ENCODE measurements at regions not wholly inside any gene's neighbourhood (a gene's known extent, or its start where the extent isn't known, plus 50 kb on each side); places are given as distances from the start of the nearest gene placed in this dataset.

- Mint-ChIP-seq H3K27ac (ENCODE audit: unreplicated experiment) (no peak overlapping the region), H3K9me3 (ENCODE audit: low read depth, unreplicated experiment) (no peaks in the 10 kb centered on the region), H3K36me3 (ENCODE audit: insufficient read depth, unreplicated experiment) (no peaks in the 10 kb centered on the region), H3K4me1 (ENCODE audit: low read depth, unreplicated experiment) (no peaks in the 10 kb centered on the region), H3K27me3 (ENCODE audit: unreplicated experiment) (no peaks in the 10 kb centered on the region), H3K4me3 (ENCODE audit: low read depth, unreplicated experiment) (no peak overlapping the region)
- intact Hi-C loops (cut with micrococcal nuclease; ENCODE audit: unreplicated experiment): no loop called here
- BruUV-seq (replicated peaks): no TSS peak
- CTCF ChIA-PET: no interaction called here
- no peak for DNase-seq
- no peak for TF ChIP-seq CTCF (IDR thresholded peaks at IDR 0.05; ENCODE audit: unreplicated experiment)
These were observed 160.1 kb upstream of the ATP10A start for GRCh38 chr15:26023231-26023630.

GRCh38 chr15:26020871-26021270 lies 157.7 kb upstream of the ATP10A start:
- Mint-ChIP-seq H3K4me1 (ENCODE audit: low read depth, unreplicated experiment) (no peaks in the 10 kb centered on the region), H3K36me3 (ENCODE audit: insufficient read depth, unreplicated experiment) (no peaks in the 10 kb centered on the region), H3K9me3 (ENCODE audit: low read depth, unreplicated experiment) (no peaks in the 10 kb centered on the region), H3K4me3 (ENCODE audit: low read depth, unreplicated experiment) (no peak overlapping the region), H3K27ac (ENCODE audit: unreplicated experiment) (no peak overlapping the region), H3K27me3 (ENCODE audit: unreplicated experiment) (no peaks in the 10 kb centered on the region)
- CTCF ChIA-PET: no interaction called here
- BruUV-seq (replicated peaks): no TSS peak
- TF ChIP-seq CTCF (IDR thresholded peaks at IDR 0.05; ENCODE audit: unreplicated experiment): no peak
- no peak for DNase-seq
- intact Hi-C loops (cut with micrococcal nuclease; ENCODE audit: unreplicated experiment): no loop called here

- Mint-ChIP-seq H3K27ac (ENCODE audit: unreplicated experiment) (no peak overlapping the region), H3K9me3 (ENCODE audit: low read depth, unreplicated experiment) (no peaks in the 10 kb centered on the region), H3K36me3 (ENCODE audit: insufficient read depth, unreplicated experiment) (no peaks in the 10 kb centered on the region), H3K27me3 (ENCODE audit: unreplicated experiment) (no peaks in the 10 kb centered on the region), H3K4me1 (ENCODE audit: low read depth, unreplicated experiment) (no peaks in the 10 kb centered on the region), H3K4me3 (ENCODE audit: low read depth, unreplicated experiment) (no peak overlapping the region)
- intact Hi-C loops (cut with micrococcal nuclease; ENCODE audit: unreplicated experiment): no loop called here
- BruUV-seq (replicated peaks): no TSS peak
- CTCF ChIA-PET: no interaction called here
- no peak for DNase-seq
- TF ChIP-seq CTCF (IDR thresholded peaks at IDR 0.05; ENCODE audit: unreplicated experiment): no peak
These were observed 154.5 kb upstream of the ATP10A start for GRCh38 chr15:26017665-26018064.

GRCh38 chr15:26015516-26016075 lies 152.5 kb upstream of the ATP10A start:
- no peak for TF ChIP-seq CTCF (IDR thresholded peaks at IDR 0.05; ENCODE audit: unreplicated experiment)
- intact Hi-C loops (cut with micrococcal nuclease; ENCODE audit: unreplicated experiment): no loop called here
- CTCF ChIA-PET: no interaction called here
- Mint-ChIP-seq H3K4me1 (ENCODE audit: low read depth, unreplicated experiment) (no peaks in the 10 kb centered on the region), H3K36me3 (ENCODE audit: insufficient read depth, unreplicated experiment) (no peaks in the 10 kb centered on the region), H3K27me3 (ENCODE audit: unreplicated experiment) (no peaks in the 10 kb centered on the region), H3K27ac (ENCODE audit: unreplicated experiment) (no peak overlapping the region), H3K4me3 (ENCODE audit: low read depth, unreplicated experiment) (no peak overlapping the region), H3K9me3 (ENCODE audit: low read depth, unreplicated experiment) (no peaks in the 10 kb centered on the region)
- DNase-seq: no peak
- no TSS peak for BruUV-seq (replicated peaks)

All from Calu3 (cell line).